Fibroblast of skin of right quadriceps (primary cell): ENCODE measurements at regions not wholly inside any gene's neighbourhood (a gene's known extent, or its start where the extent isn't known, plus 50 kb on each side); places are given as distances from the start of the nearest gene placed in this dataset.

Experiments
- DNase-seq: peaks from one replicate; pipeline ENCODE4 v3.0.0-alpha.2; 2013

- DNase-seq, result no peak
Measured at GRCh38 chrX:26347171-26347570, 131.2 kb downstream of the MAGEB5 start.

GRCh38 chrX:26334232-26334631, 118.3 kb downstream of the MAGEB5 start:
- DNase-seq, result no peak

GRCh38 chrX:26328608-26329319, 112.8 kb downstream of the MAGEB5 start:
- no peak for DNase-seq

GRCh38 chrX:26309262-26309661, 93.3 kb downstream of the MAGEB5 start:
- DNase-seq, result no peak

- DNase-seq, result no peak
Measured at GRCh38 chrX:26295425-26295824, 79.5 kb downstream of the MAGEB5 start.

GRCh38 chrX:26286836-26287235, 70.9 kb downstream of the MAGEB5 start:
- DNase-seq, result no peak
